Lower leg skin (tissue), 3 donors: ENCODE measurements at regions not wholly inside any gene's neighbourhood (a gene's known extent, or its start where the extent isn't known, plus 50 kb on each side); places are given as distances from the start of the nearest gene placed in this dataset.

Source experiments
- POLR2A ChIP-seq, 2 donors: fragments of 450-650 bp; IDR thresholded peaks; one replicate each; pipeline ENCODE4 v1.6.1; 2016 to 2017; ENCODE audit warnings: antibody characterized with exemption in 2 of 2, mild to moderate bottlenecking in 1 of 2, moderate library complexity in 1 of 2
- TF ChIP-seq, protein P1 (sequence below), 3 donors: fragments of 450-650 bp; IDR thresholded peaks; one replicate each; pipeline ENCODE4 v1.5.1; 2016; ENCODE audit warnings: antibody characterized with exemption in 3 of 3, mild to moderate bottlenecking in 3 of 3, moderate library complexity in 2 of 3

DNA sequence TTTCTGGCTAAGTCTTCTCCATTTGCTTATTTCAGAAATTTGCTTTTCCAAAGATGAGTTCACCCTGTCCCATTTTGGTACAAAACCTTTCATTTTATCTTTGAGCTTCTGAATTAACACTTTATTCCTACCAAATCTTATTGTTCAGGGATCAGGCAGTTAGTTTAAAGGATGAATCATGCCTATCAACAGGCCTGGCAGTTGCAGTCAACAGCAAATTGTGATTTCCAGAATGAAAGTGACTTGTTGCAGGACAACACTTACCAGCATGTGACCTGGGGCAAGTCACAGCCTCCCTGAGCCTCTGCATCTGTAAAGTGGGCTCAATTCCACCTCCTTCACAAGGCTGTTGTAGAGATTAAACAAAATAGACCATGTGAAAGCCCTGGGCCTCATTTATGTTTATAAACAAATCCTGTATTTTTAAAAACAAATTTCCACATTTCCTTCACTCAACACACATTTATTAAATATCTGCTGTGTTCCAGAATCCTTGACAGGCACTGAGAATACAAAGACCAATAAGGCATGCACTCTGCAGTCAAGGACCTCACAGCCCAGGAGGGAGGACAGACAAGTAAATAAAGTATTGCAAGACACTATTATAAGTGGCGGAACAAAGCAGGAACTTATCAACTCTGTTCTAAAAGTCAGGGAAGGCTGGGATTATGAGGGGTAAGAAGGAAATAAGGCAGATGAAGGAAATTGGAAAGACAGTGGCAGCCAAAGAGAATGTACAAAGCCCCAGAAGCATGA is 359.1 kb upstream of the IL12A start:
- TF ChIP-seq, protein P1, sequence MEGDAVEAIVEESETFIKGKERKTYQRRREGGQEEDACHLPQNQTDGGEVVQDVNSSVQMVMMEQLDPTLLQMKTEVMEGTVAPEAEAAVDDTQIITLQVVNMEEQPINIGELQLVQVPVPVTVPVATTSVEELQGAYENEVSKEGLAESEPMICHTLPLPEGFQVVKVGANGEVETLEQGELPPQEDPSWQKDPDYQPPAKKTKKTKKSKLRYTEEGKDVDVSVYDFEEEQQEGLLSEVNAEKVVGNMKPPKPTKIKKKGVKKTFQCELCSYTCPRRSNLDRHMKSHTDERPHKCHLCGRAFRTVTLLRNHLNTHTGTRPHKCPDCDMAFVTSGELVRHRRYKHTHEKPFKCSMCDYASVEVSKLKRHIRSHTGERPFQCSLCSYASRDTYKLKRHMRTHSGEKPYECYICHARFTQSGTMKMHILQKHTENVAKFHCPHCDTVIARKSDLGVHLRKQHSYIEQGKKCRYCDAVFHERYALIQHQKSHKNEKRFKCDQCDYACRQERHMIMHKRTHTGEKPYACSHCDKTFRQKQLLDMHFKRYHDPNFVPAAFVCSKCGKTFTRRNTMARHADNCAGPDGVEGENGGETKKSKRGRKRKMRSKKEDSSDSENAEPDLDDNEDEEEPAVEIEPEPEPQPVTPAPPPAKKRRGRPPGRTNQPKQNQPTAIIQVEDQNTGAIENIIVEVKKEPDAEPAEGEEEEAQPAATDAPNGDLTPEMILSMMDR (IDR thresholded peaks at IDR 0.05) = no peak
- no peak for TF ChIP-seq POLR2A (IDR thresholded peaks at IDR 0.05)
